SK-N-SH (cell line): ENCODE measurements at regions not wholly inside any gene's neighbourhood (a gene's known extent, or its start where the extent isn't known, plus 50 kb on each side); places are given as distances from the start of the nearest gene placed in this dataset.

Source experiments
- CTCF ChIA-PET: fragments of 300-600, 350-600 bp; formaldehyde crosslinking; extraction: SDS; loops from one replicate; lab custom pipeline; 2021; lab: Yijun Ruan, JAX
- POLR2A ChIA-PET: fragments of 350-600 bp; sonication (Branson Sonifier 250); formaldehyde crosslinking; extraction: SDS; loops from one replicate; lab custom pipeline; 2020; ENCODE audit warnings: antibody characterized with exemption, inconsistent platforms; lab: Yijun Ruan, JAX
- DNase-seq: peaks from one replicate; pipeline ENCODE4 v3.0.0; 2012
- H2AFZ ChIP-seq: fragments of 200-600 bp; sonication (generic); 2 replicates; pipeline ENCODE4 v1.8.1; 2016; ENCODE audit warnings: antibody characterized with exemption, mild to moderate bottlenecking, low read depth
- H3F3A ChIP-seq: fragments of 200-600 bp; sonication (generic); replicated peaks from 2 replicates; pipeline ENCODE3; 2016; ENCODE audit warnings: antibody characterized with exemption, mild to moderate bottlenecking; ENCODE audit not compliant: insufficient read depth
- H3K27ac ChIP-seq, 2 experiments: fragments of 200-500 bp in 1 of 2; fragments of 200-600 bp in 1 of 2; sonication (Bioruptor generic) in 1 of 2; sonication (generic), shearing (Covaris generic) in 1 of 2; 2 replicates each; pipeline versions ENCODE4 v1.5.1 to v1.6.1; 2014 to 2016; ENCODE audit warnings: low read depth in 2 of 2, inconsistent platforms in 1 of 2, low read length in 1 of 2, mild to moderate bottlenecking in 1 of 2, mixed read lengths in 1 of 2
- H3K27me3 ChIP-seq: fragments of 200-600 bp; sonication (generic), shearing (Covaris generic); 2 replicates; pipeline ENCODE4 v1.6.1; 2016; ENCODE audit warnings: mixed run types; ENCODE audit not compliant: insufficient read depth
- H3K36me3 ChIP-seq, 2 experiments: fragments of 200-500 bp in 1 of 2; fragments of 200-600 bp in 1 of 2; sonication (Bioruptor generic) in 1 of 2; sonication (generic) in 1 of 2; replicated peaks in 1 of 2; 2 replicates each; pipeline versions ENCODE3 to v1.5.1; 2014 to 2016; ENCODE audit warnings: low read length in 1 of 2, mild to moderate bottlenecking in 1 of 2; ENCODE audit not compliant: insufficient read depth in 2 of 2, control insufficient read depth in 1 of 2
- H3K4me1 ChIP-seq, 2 experiments: fragments of 200-500 bp in 1 of 2; fragments of 200-600 bp in 1 of 2; sonication (Bioruptor generic) in 1 of 2; sonication (generic), shearing (Covaris generic) in 1 of 2; 2 replicates each; pipeline versions ENCODE4 v1.5.1 to v1.6.1; 2014 to 2016; ENCODE audit warnings: low read depth in 1 of 2, low read length in 1 of 2, mixed run types in 1 of 2; ENCODE audit not compliant: insufficient read depth in 2 of 2, control insufficient read depth in 1 of 2
- H3K4me2 ChIP-seq: fragments of 200-600 bp; sonication (generic), shearing (Covaris generic); 2 replicates; pipeline ENCODE4 v1.6.1; 2017; ENCODE audit warnings: mixed run types
- H3K4me3 ChIP-seq, 2 experiments: fragments of 200-500 bp in 1 of 2; fragments of 200-600 bp in 1 of 2; sonication (Bioruptor generic) in 1 of 2; sonication (generic), shearing (Covaris generic) in 1 of 2; 2 replicates each; pipeline versions ENCODE4 v1.5.1 to v1.8.1; 2014 to 2016; ENCODE audit warnings: low read depth in 2 of 2, inconsistent platforms in 1 of 2, low read length in 1 of 2, mild to moderate bottlenecking in 1 of 2, mixed read lengths in 1 of 2, moderate library complexity in 1 of 2
- H3K79me2 ChIP-seq: fragments of 200-600 bp; sonication (generic); 2 replicates; pipeline ENCODE4 v1.8.1; 2017; ENCODE audit warnings: mild to moderate bottlenecking; ENCODE audit not compliant: insufficient read depth
- H3K9ac ChIP-seq: fragments of 200-600 bp; sonication (generic); 2 replicates; pipeline ENCODE4 v1.6.1; 2017; ENCODE audit warnings: mixed run types
- H3K9me2 ChIP-seq: fragments of 200-600 bp; sonication (generic); 2 replicates; pipeline ENCODE4 v1.6.1; 2017; ENCODE audit warnings: mixed run types
- H3K9me3 ChIP-seq: fragments of 200-600 bp; sonication (generic); 2 replicates; pipeline ENCODE4 v1.6.1; 2017; ENCODE audit warnings: mixed run types, mild to moderate bottlenecking, moderate library complexity
- H4K20me1 ChIP-seq: fragments of 200-600 bp; sonication (generic); 2 replicates; pipeline ENCODE4 v1.6.1; 2017; ENCODE audit warnings: mild to moderate bottlenecking, mixed run types; ENCODE audit not compliant: insufficient read depth
- FOXJ3 ChIP-seq: sonication (generic); formaldehyde crosslinking; IDR thresholded peaks from 2 replicates; pipeline ENCODE4 v1.5.1; 2020; ENCODE audit warnings: mild to moderate bottlenecking, missing genetic modification reagents
- MXI1 ChIP-seq: IDR thresholded peaks from 2 replicates; pipeline ENCODE4 v1.6.1; 2012; ENCODE audit warnings: mild to moderate bottlenecking, low read depth, low read length, improper control_type of control experiment
- NFIC ChIP-seq: IDR thresholded peaks from 2 replicates; pipeline ENCODE4 v1.4.0; 2012; ENCODE audit warnings: borderline replicate concordance
- PBX3 ChIP-seq: IDR thresholded peaks from 2 replicates; pipeline ENCODE4; 2012
- RFX5 ChIP-seq: IDR thresholded peaks from 2 replicates; pipeline ENCODE4 v1.6.1; 2012; ENCODE audit warnings: mild to moderate bottlenecking, improper control_type of control experiment, low read length
- TAF1 ChIP-seq: IDR thresholded peaks from 2 replicates; pipeline ENCODE4 v1.6.1; 2012; ENCODE audit warnings: low read depth, mild to moderate bottlenecking, low read length, moderate library complexity, borderline replicate concordance
- USF2 ChIP-seq: fragments of 150-350 bp; IDR thresholded peaks from 2 replicates; pipeline ENCODE4 v1.6.1; 2017; ENCODE audit warnings: antibody characterized with exemption, low read length, low read depth, borderline replicate concordance
- WGBS: methylation state at CpG from one replicate; pipeline ENCODE4 v1.1.6; 2017; ENCODE audit warnings: low lambda C conversion rate; 5-methylcytosine and 5-hydroxymethylcytosine counted together
- TF ChIP-seq, protein P1 (sequence below): IDR thresholded peaks from 2 replicates; pipeline ENCODE4 v1.4.0; 2012; ENCODE audit warnings: low read depth, borderline replicate concordance

GRCh38 chr6:143609972-143610371, 67.8 kb upstream of the PHACTR2 start:
- Histone ChIP-seq H3K9ac (no peak overlapping the region), H3K79me2 (no peaks in the 10 kb centered on the region), H3K36me3 (no peaks in the 10 kb centered on the region), H3K4me2 (no peak overlapping the region), H4K20me1 (no peaks in the 10 kb centered on the region), H3F3A (peaks cover 13% of the 10 kb centered on the region), H3K4me1 (peaks cover 0 to 5% of the 10 kb centered on the region in 2 experiments; a peak in 3 of 4 replicates), H3K27ac (no peak overlapping the region), H3K9me2 (no peaks in the 10 kb centered on the region), H3K4me3 (no peak overlapping the region), H3K9me3 (no peaks in the 10 kb centered on the region), H3K27me3 (no peaks in the 10 kb centered on the region), H2AFZ (no peak overlapping the region)
- ChIA-PET POLR2A (interaction anchor here (0.7 kb wide), 1 partner anchor 10 kb away, joined by 3 read pairs; no protein-coding TSS in a partner anchor), CTCF (interaction anchor here (1.7 kb wide), 1 partner anchor 34 kb away, joined by 6 read pairs; no protein-coding TSS in a partner anchor)
- WGBS = 100% methylated on average over 1 of the region's 1 CpG
- DNase-seq = no peak
- no peak for TF ChIP-seq FOXJ3 (CRISPR knock-in tag)

DNA sequence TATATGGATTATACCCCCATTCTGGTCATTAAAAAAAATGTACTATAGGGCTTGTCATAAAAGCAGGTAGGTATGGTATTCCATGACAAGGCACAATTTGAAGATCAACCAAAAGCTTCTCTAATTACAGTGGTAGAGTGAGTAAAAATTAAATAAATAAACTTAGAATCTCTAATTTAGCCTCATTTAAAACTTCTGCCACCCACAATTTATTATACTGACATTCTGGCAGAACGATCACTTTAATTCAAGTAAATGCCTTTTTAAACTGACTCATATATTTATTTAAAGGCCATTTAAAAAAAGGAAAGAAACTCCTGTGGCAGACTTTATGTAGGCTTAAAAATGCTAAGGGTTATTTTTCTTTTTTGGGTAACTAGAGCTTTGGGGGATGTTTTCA, 68.3 kb upstream of the PHACTR2 start:
- Histone ChIP-seq H3K4me2 (no peak overlapping the region), H3K79me2 (no peaks in the 10 kb centered on the region), H3K27ac (no peak overlapping the region), H3K9me3 (no peaks in the 10 kb centered on the region), H2AFZ (no peak overlapping the region), H3K4me1 (peaks cover 0 to 5% of the 10 kb centered on the region in 2 experiments; a peak in 3 of 4 replicates), H3K27me3 (no peaks in the 10 kb centered on the region), H3K36me3 (no peaks in the 10 kb centered on the region), H3F3A (peaks cover 13% of the 10 kb centered on the region), H4K20me1 (no peaks in the 10 kb centered on the region), H3K9ac (no peak overlapping the region), H3K4me3 (no peak overlapping the region), H3K9me2 (no peaks in the 10 kb centered on the region)
- ChIA-PET POLR2A (no interaction called here), CTCF (interaction anchor here (1.7 kb wide), 1 partner anchor 34 kb away, joined by 6 read pairs; no protein-coding TSS in a partner anchor)
- TF ChIP-seq MXI1 (no peak), NFIC (no peak), USF2 (no peak), PBX3 (no peak), RFX5 (no peak), TAF1 (no peak)
- TF ChIP-seq, protein P1, sequence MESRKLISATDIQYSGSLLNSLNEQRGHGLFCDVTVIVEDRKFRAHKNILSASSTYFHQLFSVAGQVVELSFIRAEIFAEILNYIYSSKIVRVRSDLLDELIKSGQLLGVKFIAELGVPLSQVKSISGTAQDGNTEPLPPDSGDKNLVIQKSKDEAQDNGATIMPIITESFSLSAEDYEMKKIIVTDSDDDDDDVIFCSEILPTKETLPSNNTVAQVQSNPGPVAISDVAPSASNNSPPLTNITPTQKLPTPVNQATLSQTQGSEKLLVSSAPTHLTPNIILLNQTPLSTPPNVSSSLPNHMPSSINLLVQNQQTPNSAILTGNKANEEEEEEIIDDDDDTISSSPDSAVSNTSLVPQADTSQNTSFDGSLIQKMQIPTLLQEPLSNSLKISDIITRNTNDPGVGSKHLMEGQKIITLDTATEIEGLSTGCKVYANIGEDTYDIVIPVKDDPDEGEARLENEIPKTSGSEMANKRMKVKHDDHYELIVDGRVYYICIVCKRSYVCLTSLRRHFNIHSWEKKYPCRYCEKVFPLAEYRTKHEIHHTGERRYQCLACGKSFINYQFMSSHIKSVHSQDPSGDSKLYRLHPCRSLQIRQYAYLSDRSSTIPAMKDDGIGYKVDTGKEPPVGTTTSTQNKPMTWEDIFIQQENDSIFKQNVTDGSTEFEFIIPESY = no peak
- 36% methylated on average over 1 of the region's 1 CpG for WGBS
- DNase-seq = no peak
